GM18511 (cell line): ENCODE measurements at regions not wholly inside any gene's neighbourhood (a gene's known extent, or its start where the extent isn't known, plus 50 kb on each side); places are given as distances from the start of the nearest gene placed in this dataset.

Experiments used
- ATAC-seq: cut with Tn5 transposase; IDR thresholded peaks from one replicate; pipeline ENCODE4 v1.9.1; 2021; ENCODE audit warnings: mild to moderate bottlenecking, moderate library complexity; ENCODE audit not compliant: unreplicated experiment

GRCh38 chr6:40340957-40341356 is 246.2 kb downstream of the LRFN2 start:
- ATAC-seq, result no peak

- ATAC-seq, result no peak
Observed at GRCh38 chr6:40340196-40340595, 247.0 kb downstream of the LRFN2 start.

GRCh38 chr6:40338306-40338705 is 248.9 kb downstream of the LRFN2 start:
- no peak for ATAC-seq

GRCh38 chr6:40336940-40337760 is 250.0 kb downstream of the LRFN2 start:
- ATAC-seq, result no peak

- no peak for ATAC-seq
Observed at GRCh38 chr6:40336296-40336695, 250.9 kb downstream of the LRFN2 start.

- ATAC-seq, result no peak
Observed at GRCh38 chr6:40334496-40335270, 252.5 kb downstream of the LRFN2 start.

GRCh38 chr6:40331545-40331944 is 255.6 kb downstream of the LRFN2 start:
- no peak for ATAC-seq

GRCh38 chr6:40330301-40330721 is 256.9 kb downstream of the LRFN2 start:
- ATAC-seq, result no peak

- ATAC-seq, result no peak
Observed at GRCh38 chr6:40328986-40329545, 258.1 kb downstream of the LRFN2 start.

GRCh38 chr6:40328386-40328985 is 258.7 kb downstream of the LRFN2 start:
- ATAC-seq, result no peak

- ATAC-seq, result no peak
Observed at GRCh38 chr6:40326714-40327421, 260.3 kb downstream of the LRFN2 start.

GRCh38 chr6:40325791-40326190 is 261.4 kb downstream of the LRFN2 start:
- ATAC-seq, result no peak

GRCh38 chr6:40325041-40325440 is 262.1 kb downstream of the LRFN2 start:
- ATAC-seq, result no peak

- no peak for ATAC-seq
Observed at GRCh38 chr6:40323881-40324634, 263.1 kb downstream of the LRFN2 start.

GRCh38 chr6:40322336-40322735 is 264.8 kb downstream of the LRFN2 start:
- no peak for ATAC-seq

GRCh38 chr6:40321616-40322015 is 265.5 kb downstream of the LRFN2 start:
- ATAC-seq, result no peak

- ATAC-seq, result no peak
Observed at GRCh38 chr6:40320947-40321346, 266.2 kb downstream of the LRFN2 start.

- ATAC-seq, result no peak
Observed at GRCh38 chr6:40320441-40320840, 266.7 kb downstream of the LRFN2 start.

GRCh38 chr6:40319124-40319523 is 268.0 kb downstream of the LRFN2 start:
- no peak for ATAC-seq

- ATAC-seq, result no peak
Observed at GRCh38 chr6:40315060-40315459, 272.1 kb downstream of the LRFN2 start.
